Right lobe of liver (tissue), 6 donors: ENCODE measurements at regions not wholly inside any gene's neighbourhood (a gene's known extent, or its start where the extent isn't known, plus 50 kb on each side); places are given as distances from the start of the nearest gene placed in this dataset.

Experiments used
- ATAC-seq, 4 donors: fragments of 200-7000 bp; cut with Tn5 transposase; one replicate each; pipeline ENCODE4 v1.9.1; 2020; ENCODE audit warnings: mild to moderate bottlenecking in 4 of 4, moderate library complexity in 4 of 4
- DNase-seq, 3 donors: peaks; one replicate each; pipeline ENCODE4 v3.0.0-alpha.2; 2020
- H3K27ac ChIP-seq, 3 donors: fragments of 200-600 bp; one replicate each; pipeline ENCODE4 v1.8.0; 2022
- H3K27me3 ChIP-seq, 2 donors: fragments of 200-600 bp; one replicate each; pipeline ENCODE4 v1.8.0; 2022
- H3K36me3 ChIP-seq, 4 donors: fragments of 200-600 bp; sonication (generic) in 1 of 4; one replicate each; pipeline versions ENCODE4 v1.5.1 to v1.8.0; 2017 to 2022; ENCODE audit warnings: control low read depth in 1 of 4
- H3K4me1 ChIP-seq, 4 donors: fragments of 200-600 bp; sonication (generic) in 1 of 4; one replicate each; pipeline versions ENCODE4 v1.5.1 to v1.8.0; 2017 to 2022; ENCODE audit warnings: control low read depth in 1 of 4
- H3K4me3 ChIP-seq, 3 donors: fragments of 200-600 bp; one replicate each; pipeline ENCODE4 v1.8.0; 2022
- H3K9me3 ChIP-seq, 4 donors: fragments of 200-600 bp; sonication (generic) in 1 of 4; one replicate each; pipeline versions ENCODE4 v1.5.1 to v1.8.0; 2017 to 2022; ENCODE audit warnings: control low read depth in 1 of 4
- CTCF ChIP-seq, 4 donors: fragments of 200-600 bp in 3 of 4; fragments of 450-650 bp in 1 of 4; IDR thresholded peaks; one replicate each; pipeline versions ENCODE4 v1.5.1 to v1.8.0; 2016 to 2022; ENCODE audit warnings: antibody characterized with exemption in 4 of 4, mild to moderate bottlenecking in 2 of 4
- POLR2A ChIP-seq: fragments of 450-650 bp; IDR thresholded peaks from one replicate; pipeline ENCODE4 v1.6.1; 2017; ENCODE audit warnings: antibody characterized with exemption, mild to moderate bottlenecking
- WGBS: methylation state at CpG from one replicate; pipeline ENCODE4 v1.1.6; 2018; ENCODE audit warnings: low coverage, low lambda C conversion rate; ENCODE audit not compliant: insufficient coverage; ENCODE audit errors: missing lambda C conversion rate; 5-methylcytosine and 5-hydroxymethylcytosine counted together
- intact Hi-C, 2 donors: fragments of 100-400 bp; cut with DNase I; formaldehyde crosslinking; loops; one replicate each; pipeline versions ENCODE4 v1.11.2 to v1.14.1; 2022
- donor health status: DM: no; HTN: yes; CAD: no.
- donor health status: DM: no; HTN: no; CAD: no.
- donor health status: DM: no; HTN: no; CAD: no.
- donor health status: DM: no; HTN: yes; CAD: no.
- donor health status: DM: no; HTN: yes; CAD: no.

GRCh38 chr4:42296196-42296595 lies 101.1 kb upstream of the SHISA3 start:
- intact Hi-C loops = no loop called here
- Histone ChIP-seq H3K27ac (no peak overlapping the region), H3K36me3 (no peaks in the 10 kb centered on the region), H3K9me3 (no peaks in the 10 kb centered on the region), H3K4me3 (no peak overlapping the region), H3K4me1 (no peaks in the 10 kb centered on the region), H3K27me3 (no peaks in the 10 kb centered on the region)
- DNase-seq (no peak), ATAC-seq (no peak)
- WGBS = 88% methylated on average over 3 of the region's 3 CpGs
- TF ChIP-seq CTCF (IDR thresholded peaks at IDR 0.05) (no peak), POLR2A (no peak)

DNA sequence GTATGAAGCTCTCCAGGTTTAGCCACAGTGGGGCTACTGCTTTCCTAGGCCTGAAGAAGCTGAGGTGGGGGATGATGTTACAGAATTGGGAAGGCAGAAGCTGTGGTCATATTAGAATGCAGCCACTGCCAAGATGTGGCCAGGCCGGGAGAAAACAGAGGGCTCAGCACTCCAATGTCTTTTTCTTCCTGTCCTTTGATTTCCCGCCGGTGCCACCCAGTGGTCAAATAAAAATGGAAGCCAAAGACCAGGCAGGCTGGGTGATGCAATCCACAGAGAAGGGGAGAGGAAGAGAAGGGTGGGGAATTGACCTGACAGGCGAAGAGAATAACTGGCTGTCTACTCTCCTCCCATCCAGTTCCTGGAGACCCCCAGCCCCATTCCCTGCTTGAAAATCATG lies 94.9 kb upstream of the SHISA3 start:
- ATAC-seq (peak; percentile 36 to 73 (median 54)), DNase-seq (no peak)
- no peaks in the 10 kb centered on the region for H3K4me1 ChIP-seq
- no peak overlapping the region for H3K4me3 ChIP-seq
- no peaks in the 10 kb centered on the region for H3K27me3 ChIP-seq
- H3K36me3 ChIP-seq = no peaks in the 10 kb centered on the region
- intact Hi-C loops = no loop called here
- H3K27ac ChIP-seq = no peak overlapping the region
- 6% methylated on average over 4 of the region's 4 CpGs for WGBS
- H3K9me3 ChIP-seq = no peaks in the 10 kb centered on the region
- TF ChIP-seq CTCF (IDR thresholded peaks at IDR 0.05) (peak in 3 of 4 donors; percentile 19 to 42 (median 22)), POLR2A (no peak)

- TF ChIP-seq POLR2A = no peak
- no peak for TF ChIP-seq CTCF (IDR thresholded peaks at IDR 0.05)
- Histone ChIP-seq H3K4me1 (no peaks in the 10 kb centered on the region), H3K36me3 (no peaks in the 10 kb centered on the region), H3K4me3 (no peak overlapping the region), H3K27me3 (no peaks in the 10 kb centered on the region), H3K27ac (no peak overlapping the region), H3K9me3 (no peaks in the 10 kb centered on the region)
- ATAC-seq (peak in 2 of 4 donors; percentile 33 to 36), DNase-seq (no peak)
- intact Hi-C loops = no loop called here
- 43% methylated on average over 5 of the region's 11 CpGs for WGBS
These were observed 90.8 kb upstream of the SHISA3 start for GRCh38 chr4:42306221-42307109.

DNA sequence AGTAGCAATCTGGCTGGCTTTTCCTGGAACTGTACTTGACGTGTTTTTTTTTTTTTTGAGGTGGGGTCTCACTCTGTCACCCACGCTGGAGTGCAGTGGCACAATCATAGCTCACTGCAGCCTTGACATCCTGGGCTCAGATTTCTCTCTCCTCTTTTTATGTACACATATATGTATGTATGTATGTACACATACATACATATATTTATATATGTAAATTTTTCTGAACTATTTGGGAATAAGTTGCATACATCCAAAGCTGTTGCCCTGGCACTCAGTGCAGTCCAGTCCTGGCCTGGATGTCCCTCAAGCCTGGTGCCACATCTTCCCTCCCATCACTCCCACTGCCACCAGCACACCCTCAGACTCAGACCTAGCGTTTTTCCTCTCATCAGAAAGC lies 89.0 kb upstream of the SHISA3 start:
- no peak overlapping the region for H3K27ac ChIP-seq
- ATAC-seq (no peak), DNase-seq (no peak)
- H3K36me3 ChIP-seq = no peaks in the 10 kb centered on the region
- intact Hi-C loops = no loop called here
- no peak for TF ChIP-seq POLR2A
- no peak for TF ChIP-seq CTCF (IDR thresholded peaks at IDR 0.05)
- no peaks in the 10 kb centered on the region for H3K9me3 ChIP-seq
- H3K4me3 ChIP-seq = no peak overlapping the region
- H3K4me1 ChIP-seq = no peaks in the 10 kb centered on the region
- no peaks in the 10 kb centered on the region for H3K27me3 ChIP-seq
- 61% methylated on average over 3 of the region's 3 CpGs for WGBS
